ENCODE measurements at regions not wholly inside any gene's neighbourhood (a gene's known extent, or its start where the extent isn't known, plus 50 kb on each side); places are given as distances from the start of the nearest gene placed in this dataset.
"Not testable (repeated sequence)": the region's sequence is repeated elsewhere in the genome, so short reads cannot be mapped to it uniquely, and the experiment has no call there.

DNA sequence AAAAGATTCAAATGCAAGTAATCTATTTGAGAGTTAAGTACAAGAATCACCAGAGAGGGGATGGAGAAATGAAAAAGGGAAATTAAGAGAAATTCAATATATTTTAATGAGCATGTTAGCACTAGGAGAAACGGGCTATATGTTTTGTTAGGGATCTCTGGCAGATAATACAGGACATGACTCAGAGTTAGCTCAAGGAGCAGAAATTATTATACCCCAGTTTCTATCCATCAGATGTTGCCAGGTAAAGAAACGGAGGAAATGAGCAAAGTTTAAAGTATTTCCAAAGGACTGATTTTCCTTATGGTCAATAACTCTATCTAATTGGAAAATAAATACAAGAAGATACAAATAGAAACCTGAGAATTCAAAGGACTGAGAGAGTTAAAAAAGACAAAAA, 867.6 kb downstream of the TRAM1L1 start:
- in situ Hi-C loops (cut with MboI; ENCODE audit: low sequenced_read_pairs, unreplicated experiment) = no loop called here
- no peak for DNase-seq (ENCODE audit: low spot score)
- no peak for TF ChIP-seq CTCF (IDR thresholded peaks at IDR 0.05; ENCODE audit: borderline replicate concordance, control extremely low read depth, extremely low read depth, insufficient read depth, missing control alignments)

GRCh38 chr4:116215622-116216021, 869.8 kb downstream of the TRAM1L1 start:
- in situ Hi-C loops (cut with MboI; ENCODE audit: low sequenced_read_pairs, unreplicated experiment) = no loop called here
- TF ChIP-seq CTCF (IDR thresholded peaks at IDR 0.05; ENCODE audit: borderline replicate concordance, control extremely low read depth, extremely low read depth, insufficient read depth, missing control alignments) = no peak
- DNase-seq (ENCODE audit: low spot score) = no peak

DNA sequence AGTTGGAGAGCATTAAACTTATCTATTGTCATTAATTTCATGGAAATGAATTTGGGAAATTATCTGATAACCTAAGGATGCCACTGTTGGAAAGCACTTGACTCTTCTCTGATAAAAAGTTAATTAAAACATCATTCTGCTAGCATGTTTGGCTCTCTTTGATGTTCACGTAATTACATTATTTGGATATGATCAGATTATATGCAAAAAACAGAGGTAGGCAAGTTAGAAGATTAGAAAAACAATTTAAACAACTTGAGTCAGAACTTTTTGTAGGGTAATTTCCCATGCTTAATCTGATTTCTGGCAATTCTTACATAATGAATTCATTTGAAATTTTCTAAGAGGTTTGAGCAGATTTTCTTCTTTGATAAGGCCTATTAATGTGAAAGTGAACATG, 882.9 kb downstream of the TRAM1L1 start:
- no peak for DNase-seq (ENCODE audit: low spot score)
- TF ChIP-seq CTCF (IDR thresholded peaks at IDR 0.05; ENCODE audit: borderline replicate concordance, control extremely low read depth, extremely low read depth, insufficient read depth, missing control alignments) = no peak
- in situ Hi-C loops (cut with MboI; ENCODE audit: low sequenced_read_pairs, unreplicated experiment) = no loop called here

GRCh38 chr4:116197317-116197809, 888.0 kb downstream of the TRAM1L1 start:
- DNase-seq (ENCODE audit: low spot score) = no peak
- in situ Hi-C loops (cut with MboI; ENCODE audit: low sequenced_read_pairs, unreplicated experiment) = no loop called here
- no peak for TF ChIP-seq CTCF (IDR thresholded peaks at IDR 0.05; ENCODE audit: borderline replicate concordance, control extremely low read depth, extremely low read depth, insufficient read depth, missing control alignments)

- in situ Hi-C loops (cut with MboI; ENCODE audit: low sequenced_read_pairs, unreplicated experiment) = no loop called here
- TF ChIP-seq CTCF (IDR thresholded peaks at IDR 0.05; ENCODE audit: borderline replicate concordance, control extremely low read depth, extremely low read depth, insufficient read depth, missing control alignments) = no peak
- DNase-seq (ENCODE audit: low spot score) = no peak
Measured at GRCh38 chr4:116183241-116183640, 902.1 kb downstream of the TRAM1L1 start.

GRCh38 chr4:116180157-116180601, 905.2 kb downstream of the TRAM1L1 start:
- TF ChIP-seq CTCF (IDR thresholded peaks at IDR 0.05; ENCODE audit: borderline replicate concordance, control extremely low read depth, extremely low read depth, insufficient read depth, missing control alignments) = peak; percentile 33
- DNase-seq (ENCODE audit: low spot score) = peak; percentile 8
- in situ Hi-C loops (cut with MboI; ENCODE audit: low sequenced_read_pairs, unreplicated experiment) = no loop called here

DNA sequence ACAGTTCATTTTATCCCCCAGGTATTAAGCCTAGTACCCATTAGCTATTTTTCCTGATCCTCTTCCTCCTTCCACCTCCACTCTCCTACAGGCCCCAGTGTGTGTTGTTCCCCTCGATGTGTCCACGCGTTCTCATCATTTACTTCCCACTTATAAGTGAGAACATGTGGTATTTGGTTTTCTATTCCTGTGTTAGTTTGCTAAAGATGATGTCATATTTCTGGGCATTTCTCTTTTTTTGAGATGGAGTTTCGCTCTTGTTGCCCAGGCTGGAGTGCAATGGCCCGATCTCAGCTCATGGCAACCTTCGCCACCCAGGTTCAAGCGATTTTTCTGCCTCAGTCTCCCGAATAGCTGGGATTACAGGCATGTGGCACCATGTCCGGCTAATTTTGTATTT, 934.0 kb downstream of the TRAM1L1 start:
- in situ Hi-C loops (cut with MboI; ENCODE audit: low sequenced_read_pairs, unreplicated experiment); DNase-seq (ENCODE audit: low spot score): not testable (repeated sequence)
